Endothelial cell (in vitro differentiated cells): ENCODE measurements at regions not wholly inside any gene's neighbourhood (a gene's known extent, or its start where the extent isn't known, plus 50 kb on each side); places are given as distances from the start of the nearest gene placed in this dataset.

Experiments
- DNase-seq: peaks from one replicate; pipeline ENCODE4 v3.0.0; 2021; ENCODE audit warnings: low spot score
- H3K27ac Mint-ChIP-seq: one replicate; pipeline ENCODE4 v1.8.0; 2021; ENCODE audit warnings: mixed read lengths, inconsistent platforms; ENCODE audit not compliant: unreplicated experiment
- H3K27me3 Mint-ChIP-seq: one replicate; pipeline ENCODE4 v1.8.0; 2021; ENCODE audit warnings: mild to moderate bottlenecking, moderate library complexity, mixed read lengths, inconsistent platforms; ENCODE audit not compliant: unreplicated experiment
- H3K36me3 Mint-ChIP-seq: one replicate; pipeline ENCODE4 v1.8.0; 2021; ENCODE audit warnings: mild to moderate bottlenecking, low read depth, mixed read lengths, inconsistent platforms; ENCODE audit not compliant: unreplicated experiment
- H3K4me1 Mint-ChIP-seq: one replicate; pipeline ENCODE4 v1.8.0; 2021; ENCODE audit warnings: mild to moderate bottlenecking, mixed read lengths, inconsistent platforms; ENCODE audit not compliant: unreplicated experiment
- H3K4me3 Mint-ChIP-seq: one replicate; pipeline ENCODE4 v1.8.0; 2021; ENCODE audit warnings: mild to moderate bottlenecking, mixed read lengths, inconsistent platforms; ENCODE audit not compliant: unreplicated experiment
- H3K9me3 Mint-ChIP-seq: one replicate; pipeline ENCODE4 v1.8.0; 2021; ENCODE audit warnings: mixed read lengths, inconsistent platforms; ENCODE audit not compliant: unreplicated experiment
- CTCF ChIP-seq: fragments of 200-600 bp; sonication (generic); IDR thresholded peaks from one replicate; pipeline ENCODE4 v1.5.0; 2021; ENCODE audit warnings: antibody characterized with exemption; ENCODE audit not compliant: unreplicated experiment

- Mint-ChIP-seq H3K27me3 (no peaks in the 10 kb centered on the region), H3K4me3 (no peak overlapping the region), H3K36me3 (no peaks in the 10 kb centered on the region), H3K4me1 (peaks cover 13% of the 10 kb centered on the region), H3K9me3 (no peaks in the 10 kb centered on the region), H3K27ac (no peak overlapping the region)
- TF ChIP-seq CTCF, result no peak
- no peak for DNase-seq
Observed at GRCh38 chr13:29953542-29953941, 103.1 kb upstream of the UBL3 start.

- no peaks in the 10 kb centered on the region for H3K9me3 Mint-ChIP-seq
- no peak overlapping the region for H3K4me3 Mint-ChIP-seq
- no peaks in the 10 kb centered on the region for H3K36me3 Mint-ChIP-seq
- DNase-seq, result no peak
- no peak overlapping the region for H3K27ac Mint-ChIP-seq
- H3K27me3 Mint-ChIP-seq, result no peaks in the 10 kb centered on the region
- no peak for TF ChIP-seq CTCF
- H3K4me1 Mint-ChIP-seq, result peaks cover 13% of the 10 kb centered on the region
Observed at GRCh38 chr13:29952245-29952644, 101.8 kb upstream of the UBL3 start.

- Mint-ChIP-seq H3K9me3 (no peaks in the 10 kb centered on the region), H3K36me3 (no peaks in the 10 kb centered on the region), H3K27ac (no peak overlapping the region), H3K4me3 (no peak overlapping the region), H3K4me1 (peaks cover 7% of the 10 kb centered on the region), H3K27me3 (peaks cover 1% of the 10 kb centered on the region)
- no peak for TF ChIP-seq CTCF
- DNase-seq, result no peak
Observed at GRCh38 chr13:29948791-29949190, 98.4 kb upstream of the UBL3 start.

DNA sequence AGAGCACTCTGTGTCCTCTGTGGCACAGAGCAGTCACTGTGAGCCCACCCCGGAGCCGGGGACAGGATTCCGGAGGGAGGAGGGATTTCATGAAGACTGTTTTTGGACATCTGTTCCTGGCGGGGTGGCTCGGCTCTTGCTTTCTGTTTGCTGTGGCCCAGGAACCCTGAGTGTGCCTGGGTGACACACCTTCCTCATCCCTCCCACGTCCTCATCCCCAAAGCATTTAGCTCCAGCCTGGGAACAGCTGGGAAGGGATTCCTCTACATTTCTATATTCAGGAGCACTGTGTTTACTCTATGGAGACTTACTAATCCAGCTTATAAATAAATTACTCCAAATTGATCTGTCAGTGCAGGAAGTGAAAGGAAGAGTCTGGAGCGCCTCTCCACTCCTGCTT, 97.8 kb upstream of the UBL3 start:
- TF ChIP-seq CTCF, result no peak
- no peak for DNase-seq
- no peaks in the 10 kb centered on the region for H3K36me3 Mint-ChIP-seq
- peaks cover 1% of the 10 kb centered on the region for H3K27me3 Mint-ChIP-seq
- no peak overlapping the region for H3K27ac Mint-ChIP-seq
- no peaks in the 10 kb centered on the region for H3K9me3 Mint-ChIP-seq
- H3K4me3 Mint-ChIP-seq, result no peak overlapping the region
- peaks cover 12% of the 10 kb centered on the region for H3K4me1 Mint-ChIP-seq

GRCh38 chr13:29947839-29948238, 97.4 kb upstream of the UBL3 start:
- TF ChIP-seq CTCF, result no peak
- Mint-ChIP-seq H3K4me1 (peaks cover 14% of the 10 kb centered on the region), H3K9me3 (no peaks in the 10 kb centered on the region), H3K27me3 (peaks cover 1% of the 10 kb centered on the region), H3K4me3 (no peak overlapping the region), H3K36me3 (no peaks in the 10 kb centered on the region), H3K27ac (no peak overlapping the region)
- DNase-seq, result no peak
